CD4-positive, alpha-beta T cell treated with Interleukin-15 for 4 hours (primary cell): ENCODE measurements at regions not wholly inside any gene's neighbourhood (a gene's known extent, or its start where the extent isn't known, plus 50 kb on each side); places are given as distances from the start of the nearest gene placed in this dataset.
"Not testable (repeated sequence)": the region's sequence is repeated elsewhere in the genome, so short reads cannot be mapped to it uniquely, and the experiment has no call there.

Source experiments
- DNase-seq: peaks from one replicate; pipeline ENCODE4 v3.0.0-alpha.2; 2020; ENCODE audit warnings: low spot score

DNA sequence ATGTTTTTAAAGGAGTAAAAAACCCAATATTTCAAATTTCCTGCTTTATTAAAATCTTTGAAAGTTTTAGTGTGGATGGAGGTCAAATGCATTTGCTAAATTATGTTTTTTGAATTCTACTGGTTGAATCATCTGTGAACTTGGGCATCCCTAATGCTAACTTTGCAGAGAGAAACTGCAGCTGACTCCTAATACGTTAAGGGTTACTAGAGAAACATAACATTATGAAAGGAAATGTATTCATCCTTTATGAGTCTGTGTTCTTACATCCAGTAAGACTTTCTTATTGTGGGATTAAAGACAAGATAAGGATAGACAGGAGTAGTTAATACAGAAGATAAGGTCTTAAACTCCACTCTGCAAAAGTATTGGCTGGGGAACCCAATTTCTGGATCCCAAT lies 140.6 kb downstream of the FAM124B start:
- no peak for DNase-seq

DNA sequence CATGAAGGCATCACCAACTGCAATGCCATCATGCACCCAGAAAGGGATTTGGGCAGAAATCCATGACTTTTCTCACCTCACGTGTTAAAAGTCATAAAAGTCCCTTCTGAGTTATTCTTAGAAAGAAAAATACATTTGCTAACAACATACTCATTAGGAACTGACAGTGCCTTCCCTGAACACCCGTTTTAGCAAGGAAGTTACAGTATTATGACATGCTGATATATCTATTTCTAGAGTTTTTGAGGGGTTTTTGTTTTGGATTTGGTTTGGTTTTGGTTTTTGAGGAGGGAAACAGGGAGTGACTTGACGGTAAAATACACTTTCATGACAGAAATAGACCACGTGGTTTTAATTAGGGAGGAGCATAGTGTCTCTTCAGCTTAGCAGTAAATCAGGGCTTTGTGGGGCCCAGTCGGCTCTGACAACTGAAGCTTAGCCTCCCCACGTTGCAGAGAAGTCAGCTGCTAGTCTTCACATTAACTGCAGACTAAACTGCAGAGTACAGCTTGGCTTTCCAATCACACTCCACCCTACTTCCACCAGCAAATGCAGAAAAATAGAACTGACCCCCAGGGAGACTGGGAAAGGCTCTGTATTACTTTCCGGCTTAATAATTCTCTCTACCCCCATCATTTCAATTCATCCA lies 141.4 kb downstream of the FAM124B start:
- no peak for DNase-seq

DNA sequence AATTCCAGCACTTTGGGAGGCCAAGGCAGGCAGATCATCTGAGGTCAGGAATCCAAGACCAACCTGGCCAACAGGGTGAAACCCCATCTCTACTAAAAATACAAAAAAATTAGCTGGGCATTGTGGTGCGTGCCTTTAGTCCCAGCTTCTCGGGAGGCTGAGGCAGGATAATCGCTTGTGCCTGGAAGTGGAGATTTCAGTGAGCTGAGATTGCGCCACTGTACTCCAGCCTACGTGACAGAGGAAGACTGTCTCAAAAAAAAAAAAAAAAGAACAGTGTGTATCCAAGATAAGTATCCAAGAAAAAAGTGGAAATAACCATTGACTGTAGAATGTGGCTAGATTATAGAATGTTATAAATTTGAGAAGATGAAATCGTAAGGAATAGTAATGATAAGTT lies 142.1 kb downstream of the FAM124B start:
- no peak for DNase-seq

GRCh38 chr2:224258059-224258458 lies 143.8 kb downstream of the FAM124B start:
- DNase-seq = no peak

DNA sequence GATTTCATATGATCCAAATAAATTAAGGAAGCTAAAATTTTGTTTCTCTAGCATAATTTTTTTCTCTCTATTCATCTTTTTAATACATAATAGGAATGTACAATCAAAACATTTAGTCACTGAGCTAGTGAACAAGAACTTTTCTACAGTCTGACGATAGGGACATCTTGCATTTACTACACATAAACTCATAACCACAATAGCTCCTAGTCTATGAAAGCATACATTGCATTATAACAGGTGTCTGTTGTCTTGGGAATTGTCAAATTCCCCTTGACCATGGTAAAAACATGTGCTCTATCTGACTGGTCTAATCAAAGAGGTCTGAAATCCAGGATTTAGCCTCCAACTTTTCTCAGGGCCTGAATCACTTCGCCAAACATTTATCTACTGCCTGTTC lies 144.8 kb downstream of the FAM124B start:
- DNase-seq = no peak

DNA sequence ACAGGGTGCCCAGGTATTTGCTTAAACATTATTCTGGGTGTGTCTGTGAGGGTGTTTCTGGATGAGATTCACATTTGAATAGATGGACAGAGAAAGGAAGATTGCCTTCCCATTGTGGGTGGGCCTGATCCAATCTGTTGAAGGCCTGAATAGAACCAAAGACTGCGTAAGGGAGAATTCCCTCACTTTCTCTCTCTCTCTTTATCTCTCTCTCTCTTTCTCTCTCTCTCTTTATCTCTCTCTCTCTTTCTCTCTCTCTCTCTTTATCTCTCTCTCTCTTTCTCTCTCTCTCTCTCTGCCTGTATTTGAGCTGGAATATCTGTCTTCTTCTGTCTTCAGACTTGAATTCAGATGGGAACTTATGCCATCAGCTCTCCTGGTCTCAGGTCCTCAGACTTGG lies 148.4 kb downstream of the FAM124B start:
- DNase-seq = no peak

- no peak for DNase-seq
Observed at GRCh38 chr2:224252631-224253030, 149.3 kb downstream of the FAM124B start.

GRCh38 chr2:224248944-224249371 lies 152.9 kb downstream of the FAM124B start:
- DNase-seq = no peak

DNA sequence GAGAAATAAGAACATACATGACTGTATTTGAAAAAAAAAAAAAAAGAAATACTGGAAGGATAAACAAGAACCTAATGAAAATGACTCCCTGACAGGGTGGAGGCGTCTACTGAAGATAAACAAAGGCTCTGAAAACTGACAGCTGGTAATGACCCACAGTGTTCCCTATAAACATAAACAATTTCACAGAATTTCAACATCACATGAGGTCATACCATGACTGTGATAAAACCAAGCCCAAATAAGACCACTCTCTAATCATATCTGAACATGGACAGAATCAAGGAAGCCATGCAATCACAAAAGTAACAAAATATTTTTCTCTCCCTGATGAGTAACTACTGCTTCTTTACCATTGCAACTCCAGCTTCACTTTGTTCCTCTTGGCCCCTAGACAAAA lies 159.3 kb downstream of the FAM124B start:
- no peak for DNase-seq

GRCh38 chr2:224241812-224242211 lies 160.1 kb downstream of the FAM124B start:
- DNase-seq = no peak

GRCh38 chr2:224241001-224241400 lies 160.9 kb downstream of the FAM124B start:
- no peak for DNase-seq

DNA sequence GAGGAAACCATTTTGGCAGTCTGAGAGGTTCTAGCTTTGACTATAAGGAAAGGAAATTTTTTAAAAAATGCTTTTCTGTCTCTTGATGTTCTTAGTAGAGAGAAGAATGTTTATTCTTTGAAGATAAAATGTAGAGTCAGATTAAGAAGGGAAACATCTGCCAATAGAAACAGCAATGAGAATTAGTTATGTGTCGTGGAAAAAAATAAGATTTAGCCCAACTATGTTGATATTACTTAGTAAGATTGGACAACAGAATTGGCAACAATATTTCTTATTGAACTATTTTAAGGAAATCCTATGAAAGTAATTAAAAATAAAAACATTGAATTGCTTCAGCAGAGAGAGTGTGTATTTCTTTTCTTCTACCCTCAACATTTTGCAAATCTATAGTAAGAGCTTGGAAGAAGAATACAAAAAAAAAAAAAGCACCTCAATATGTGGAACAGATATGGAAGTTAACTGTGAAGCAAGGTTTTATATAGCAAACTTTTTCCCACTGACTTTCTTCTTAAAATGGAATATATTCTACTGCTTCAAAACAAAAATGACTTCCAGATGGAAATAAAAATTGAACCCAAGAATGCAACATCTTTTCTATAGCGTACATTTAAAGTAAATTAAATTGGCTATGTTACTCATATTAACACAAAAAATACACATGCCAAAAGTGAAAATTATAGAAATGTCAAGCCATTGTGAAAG lies 177.9 kb downstream of the FAM124B start:
- no peak for DNase-seq

- DNase-seq = no peak
Observed at GRCh38 chr2:224222974-224223373, 178.9 kb downstream of the FAM124B start.

DNA sequence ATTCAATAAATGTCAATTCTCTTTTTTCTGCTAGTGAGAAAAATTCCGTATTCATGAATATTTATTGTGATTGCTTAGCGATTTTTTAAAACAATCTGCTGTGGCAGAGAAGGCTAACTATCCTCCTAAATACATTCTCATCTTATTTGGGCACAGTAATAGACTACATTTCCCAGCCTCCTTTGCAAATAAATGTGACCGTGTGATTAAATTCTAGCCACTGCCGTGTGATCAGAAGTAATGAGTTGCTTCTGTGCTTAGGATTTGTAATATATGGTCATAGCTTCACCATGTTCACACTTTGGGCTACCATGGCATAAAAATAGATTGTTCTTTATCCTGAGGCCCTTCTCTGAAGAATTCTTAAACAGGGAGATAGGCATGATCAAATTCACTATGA lies 179.6 kb downstream of the FAM124B start:
- DNase-seq = no peak

DNA sequence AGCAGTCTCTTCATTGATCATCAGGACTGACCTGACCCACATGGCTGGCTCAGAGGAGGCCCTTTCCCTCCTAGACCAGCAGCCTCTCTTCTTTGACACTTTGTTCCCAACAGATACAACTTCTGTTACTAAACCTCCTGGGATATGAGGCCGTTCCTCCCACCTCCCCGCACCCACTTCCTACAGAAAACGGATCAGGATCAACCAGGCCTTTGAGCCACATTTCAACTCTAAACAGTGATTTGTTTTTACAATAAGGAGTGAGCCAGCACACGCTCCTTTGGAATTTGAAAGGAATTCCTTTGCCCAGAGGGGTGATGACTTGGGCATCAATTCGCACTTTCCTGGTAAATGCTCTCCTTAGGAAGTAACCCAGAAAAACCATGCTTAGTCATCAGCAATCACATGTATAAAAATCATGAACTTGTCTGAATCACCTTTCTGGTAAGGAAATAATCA lies 180.4 kb downstream of the FAM124B start:
- no peak for DNase-seq

DNA sequence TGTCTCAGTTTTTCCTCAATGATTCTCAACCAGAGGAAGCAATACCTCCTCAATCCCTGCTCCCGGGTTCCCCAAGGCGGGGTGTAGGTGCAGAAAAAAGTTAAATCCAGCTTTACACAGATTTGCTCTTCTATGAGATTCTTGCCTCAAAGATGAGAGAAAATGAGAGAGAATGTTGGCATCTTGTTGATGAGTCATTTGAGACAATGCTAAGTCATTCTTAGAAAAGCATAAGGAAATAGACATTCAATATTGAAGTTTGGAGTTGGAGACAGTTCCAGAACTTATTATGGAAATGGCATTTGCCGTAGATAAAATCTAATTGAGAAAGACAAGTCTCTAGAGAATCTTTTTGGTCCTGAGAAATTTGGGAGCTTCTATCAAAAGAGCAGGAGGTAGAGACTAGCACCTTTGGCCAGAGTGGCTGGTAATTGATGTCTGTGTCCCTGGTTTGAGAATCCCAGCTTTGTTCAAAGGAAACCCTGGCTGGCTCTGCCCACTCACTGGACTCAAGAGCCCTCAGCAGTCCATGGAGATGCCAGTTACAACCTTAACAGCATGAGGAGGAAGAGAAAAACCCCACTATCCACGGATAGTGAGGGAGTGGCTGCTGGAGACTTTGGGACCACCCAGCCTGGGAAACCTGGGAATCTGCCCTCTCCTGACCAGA lies 181.2 kb downstream of the FAM124B start:
- no peak for DNase-seq

- DNase-seq = no peak
Observed at GRCh38 chr2:224219781-224220180, 180.7 kb upstream of the SERPINE2 start.

GRCh38 chr2:224217962-224218347 lies 178.9 kb upstream of the SERPINE2 start:
- no peak for DNase-seq

GRCh38 chr2:224217233-224217961 lies 178.3 kb upstream of the SERPINE2 start:
- DNase-seq = no peak

DNA sequence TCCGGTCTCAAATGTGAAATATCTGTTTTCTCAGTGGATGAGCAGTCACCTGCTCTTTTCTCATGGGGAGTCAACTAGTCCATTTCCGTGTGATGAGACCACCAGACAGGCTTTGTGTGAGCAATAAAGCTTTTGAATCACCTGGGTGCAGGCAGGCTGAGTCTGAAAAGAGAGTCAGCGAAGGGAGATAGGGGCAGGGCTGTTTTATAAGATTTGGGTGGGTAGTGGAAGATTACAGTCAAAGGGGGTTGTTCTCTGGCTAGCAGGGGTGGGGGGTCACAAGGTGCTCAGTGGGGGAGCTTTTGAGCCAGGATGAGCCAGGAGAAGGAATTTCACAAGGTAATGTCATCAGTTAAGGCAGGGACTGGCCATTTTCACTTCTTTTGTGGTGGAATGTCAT lies 176.5 kb upstream of the SERPINE2 start:
- not testable (repeated sequence) for DNase-seq

GRCh38 chr2:224213396-224213795 lies 174.3 kb upstream of the SERPINE2 start:
- DNase-seq = no peak

- no peak for DNase-seq
Observed at GRCh38 chr2:224211791-224212190, 172.7 kb upstream of the SERPINE2 start.

GRCh38 chr2:224211181-224211480 lies 172.0 kb upstream of the SERPINE2 start:
- DNase-seq = no peak
